GM19025 (cell line): ENCODE measurements at regions not wholly inside any gene's neighbourhood (a gene's known extent, or its start where the extent isn't known, plus 50 kb on each side); places are given as distances from the start of the nearest gene placed in this dataset.
"Not testable (repeated sequence)": the region's sequence is repeated elsewhere in the genome, so short reads cannot be mapped to it uniquely, and the experiment has no call there.

Source experiments
- ATAC-seq: cut with Tn5 transposase; IDR thresholded peaks from one replicate; pipeline ENCODE4 v1.9.1; 2021; ENCODE audit warnings: mild to moderate bottlenecking, low read depth, moderate library complexity; ENCODE audit not compliant: unreplicated experiment

DNA sequence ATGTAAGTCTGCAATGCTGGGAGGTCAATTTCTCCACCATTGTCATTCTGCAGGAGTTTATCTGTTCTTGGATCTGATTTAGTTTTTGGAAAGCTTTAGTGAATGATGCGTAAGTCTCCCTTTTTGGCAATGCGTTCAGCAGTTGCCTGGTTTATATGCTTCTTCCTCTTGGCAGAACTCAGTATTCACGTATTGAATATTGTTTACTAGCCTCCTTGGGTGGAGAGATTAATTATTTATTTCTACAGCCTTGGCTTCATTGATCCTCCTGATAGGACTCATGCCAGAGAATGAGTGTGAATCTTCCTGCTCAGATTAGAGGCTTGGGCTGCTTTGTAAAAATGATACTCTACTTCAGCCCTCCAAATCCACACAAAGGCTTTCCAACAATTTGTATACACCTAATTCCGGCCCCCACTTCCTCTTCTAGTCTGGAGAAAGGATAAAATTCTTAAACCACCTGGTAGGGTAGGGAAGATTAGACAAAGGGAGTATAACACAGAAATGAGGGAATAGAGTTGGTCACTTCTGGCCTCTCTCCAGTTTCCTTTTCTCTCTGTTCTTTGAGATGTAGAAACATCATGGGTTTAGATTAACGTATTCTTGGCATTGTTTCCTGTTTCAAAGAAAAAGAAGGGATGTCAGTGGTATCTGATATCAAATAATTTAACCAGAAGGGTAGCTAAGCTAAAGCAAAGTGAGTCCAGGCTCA lies 929.8 kb downstream of the KCNJ2 start:
- no peak for ATAC-seq

DNA sequence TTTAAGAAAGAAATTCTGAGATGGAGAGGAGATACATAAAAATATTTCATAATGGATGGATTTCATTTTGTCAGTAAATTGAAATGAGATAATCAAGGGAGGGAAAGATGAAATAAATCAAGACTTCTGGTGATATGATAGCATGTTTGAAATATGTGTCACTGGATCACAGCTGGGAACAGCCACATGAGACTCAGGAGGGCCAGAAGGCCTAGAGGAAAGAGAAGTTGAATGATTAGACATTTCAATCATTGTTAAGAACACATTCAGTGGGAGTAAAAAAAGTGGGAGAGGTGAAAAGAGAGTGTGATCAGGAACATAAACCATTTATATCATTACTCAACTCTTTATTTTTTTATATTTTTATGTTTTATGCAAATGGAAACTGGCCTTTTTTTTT lies 933.4 kb downstream of the KCNJ2 start:
- no peak for ATAC-seq

DNA sequence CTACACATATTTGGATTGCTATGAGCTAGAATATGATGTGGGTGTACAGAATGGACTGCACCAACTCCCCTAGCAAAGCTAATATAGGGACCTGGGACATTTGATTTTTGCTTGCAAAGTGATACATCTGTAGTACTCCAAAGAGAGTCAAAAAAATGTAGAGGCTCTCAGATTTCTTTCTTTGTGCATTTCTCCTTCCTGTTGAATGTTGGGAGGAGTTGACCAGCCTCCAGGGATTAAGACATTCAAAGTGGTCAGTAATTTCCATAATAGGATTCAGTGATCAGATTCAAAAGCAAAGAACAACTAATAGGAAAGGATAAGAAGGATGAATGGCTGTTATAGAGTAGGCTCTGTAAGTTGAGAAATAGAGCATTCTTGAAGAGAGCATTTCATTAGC lies 934.9 kb downstream of the KCNJ2 start:
- no peak for ATAC-seq

DNA sequence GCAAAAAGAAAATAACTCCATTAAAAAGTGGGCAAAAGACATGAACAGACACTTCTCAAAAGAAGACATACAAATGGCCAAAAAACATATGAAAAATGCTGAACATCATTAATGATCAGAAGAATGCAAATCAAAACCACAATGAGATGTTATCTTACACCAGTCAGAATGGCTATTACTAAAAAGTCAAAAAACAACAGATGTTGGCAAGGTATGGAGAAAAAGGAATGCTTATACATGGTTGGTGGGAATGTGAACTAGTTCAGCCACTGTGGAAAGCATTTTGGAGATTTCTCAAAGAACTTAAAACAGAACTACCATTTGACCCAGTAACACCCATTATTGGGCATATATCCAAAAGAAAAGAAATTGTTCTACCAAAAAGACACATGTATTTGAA lies 936.7 kb downstream of the KCNJ2 start:
- not testable (repeated sequence) for ATAC-seq

DNA sequence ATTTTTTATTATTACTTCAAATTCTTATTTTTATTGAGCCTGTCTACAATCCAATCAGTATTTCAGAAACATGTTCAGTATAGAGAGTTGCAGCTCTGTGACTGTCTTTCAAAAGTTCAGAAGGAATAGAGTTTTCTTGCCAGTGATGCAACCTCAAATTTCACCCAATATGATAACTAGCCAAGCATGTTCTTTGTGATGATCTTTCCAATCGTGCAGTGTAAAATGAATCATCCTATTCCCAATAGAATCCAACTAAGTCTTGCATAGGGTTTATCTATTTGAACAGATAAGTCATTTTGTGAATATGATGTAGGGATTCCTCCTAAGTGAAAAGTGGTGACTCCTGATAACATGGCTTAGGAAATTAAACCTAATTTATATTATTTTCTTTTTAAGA lies 937.8 kb downstream of the KCNJ2 start:
- no peak for ATAC-seq

DNA sequence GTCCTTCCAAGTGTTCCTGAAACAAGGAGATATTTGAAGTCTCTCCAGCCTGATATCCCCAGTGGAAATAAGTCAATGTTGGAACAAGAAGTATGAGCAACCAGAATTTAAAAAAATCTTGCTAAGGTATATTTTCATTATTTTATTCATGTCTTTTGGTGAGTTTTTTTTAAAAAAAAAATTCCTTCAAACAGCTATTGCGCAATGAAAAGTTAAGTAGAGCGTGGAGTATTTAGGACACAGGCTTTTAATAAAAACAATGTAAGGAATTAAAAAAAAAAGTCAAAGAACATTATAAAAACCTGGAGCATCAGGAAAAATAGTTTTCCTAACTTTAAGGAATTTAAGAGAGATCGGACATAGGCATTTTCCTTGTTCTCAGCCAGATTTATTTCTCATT lies 940.4 kb downstream of the KCNJ2 start:
- no peak for ATAC-seq

DNA sequence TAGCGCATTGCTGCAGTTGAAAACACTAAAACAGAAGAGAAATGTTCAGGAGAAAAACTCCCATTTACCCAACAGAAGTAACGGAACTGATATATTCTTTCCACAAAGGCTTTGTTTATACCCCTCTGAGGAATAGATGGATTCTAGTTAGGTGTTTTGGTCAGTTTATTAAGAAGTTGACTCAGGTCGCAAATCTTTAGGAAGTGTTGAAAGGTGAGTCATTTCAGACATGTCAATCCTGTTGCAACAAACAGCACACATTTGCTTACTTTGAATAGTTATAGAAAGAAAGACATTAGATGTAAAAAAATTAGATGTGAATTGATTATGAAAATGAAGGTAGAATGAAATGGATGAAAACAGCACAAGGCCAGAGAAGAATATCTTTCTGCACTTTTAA lies 941.0 kb downstream of the KCNJ2 start:
- no peak for ATAC-seq

DNA sequence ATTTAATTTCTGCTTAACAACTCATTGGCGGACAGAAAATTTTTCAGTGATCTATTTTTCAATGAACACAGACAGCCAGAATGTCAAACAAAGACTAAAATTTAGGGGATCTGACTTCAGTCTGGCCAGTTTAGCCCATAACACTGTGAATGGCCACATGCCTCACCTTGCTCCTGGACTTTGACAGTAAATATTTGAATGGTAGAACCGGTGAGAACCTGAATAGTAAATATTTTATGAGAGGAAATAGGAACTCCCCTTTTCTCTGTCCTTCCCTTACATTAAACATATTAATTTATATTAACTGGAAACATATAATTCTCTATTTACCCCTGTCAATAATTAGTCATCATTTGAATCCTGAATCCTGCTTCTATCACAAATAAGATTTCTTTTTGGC lies 942.1 kb downstream of the KCNJ2 start:
- no peak for ATAC-seq

DNA sequence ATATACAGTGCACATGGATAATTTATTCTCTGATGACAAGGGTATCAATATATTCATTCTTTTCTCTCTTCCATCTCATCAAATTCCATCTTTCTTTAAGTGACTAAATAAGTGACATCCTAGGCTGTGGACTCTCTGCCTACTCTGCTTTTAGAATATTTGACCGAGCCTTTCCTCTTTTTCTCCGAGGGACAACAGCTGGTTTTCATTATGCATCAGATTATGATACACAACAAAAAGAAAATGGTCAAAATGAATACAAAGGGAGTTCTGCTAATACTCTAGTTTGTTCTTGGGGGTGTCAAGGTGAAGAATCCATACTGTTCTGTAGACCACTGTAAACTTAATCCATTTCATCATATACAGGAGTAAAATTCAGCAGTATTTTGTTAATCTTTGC lies 942.6 kb downstream of the KCNJ2 start:
- no peak for ATAC-seq

DNA sequence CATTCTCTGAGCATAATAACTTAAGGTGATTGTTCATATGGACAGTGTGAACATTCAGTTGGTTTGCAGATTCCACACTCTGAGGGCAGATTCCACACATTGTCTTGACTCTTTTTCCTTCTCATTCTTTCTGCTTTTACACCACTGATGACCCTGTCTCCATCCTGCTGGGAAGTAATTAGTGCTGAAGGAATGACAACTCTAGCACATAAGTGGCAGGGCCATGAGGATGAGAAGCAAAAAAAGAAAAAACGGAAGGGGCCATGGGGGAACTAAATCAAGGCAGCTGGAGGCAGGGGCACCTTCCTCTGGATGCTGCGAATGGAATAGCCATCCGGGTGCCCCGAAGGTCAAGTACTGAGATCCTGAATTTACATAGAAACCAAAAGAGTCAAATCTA lies 944.0 kb downstream of the KCNJ2 start:
- ATAC-seq = no peak

DNA sequence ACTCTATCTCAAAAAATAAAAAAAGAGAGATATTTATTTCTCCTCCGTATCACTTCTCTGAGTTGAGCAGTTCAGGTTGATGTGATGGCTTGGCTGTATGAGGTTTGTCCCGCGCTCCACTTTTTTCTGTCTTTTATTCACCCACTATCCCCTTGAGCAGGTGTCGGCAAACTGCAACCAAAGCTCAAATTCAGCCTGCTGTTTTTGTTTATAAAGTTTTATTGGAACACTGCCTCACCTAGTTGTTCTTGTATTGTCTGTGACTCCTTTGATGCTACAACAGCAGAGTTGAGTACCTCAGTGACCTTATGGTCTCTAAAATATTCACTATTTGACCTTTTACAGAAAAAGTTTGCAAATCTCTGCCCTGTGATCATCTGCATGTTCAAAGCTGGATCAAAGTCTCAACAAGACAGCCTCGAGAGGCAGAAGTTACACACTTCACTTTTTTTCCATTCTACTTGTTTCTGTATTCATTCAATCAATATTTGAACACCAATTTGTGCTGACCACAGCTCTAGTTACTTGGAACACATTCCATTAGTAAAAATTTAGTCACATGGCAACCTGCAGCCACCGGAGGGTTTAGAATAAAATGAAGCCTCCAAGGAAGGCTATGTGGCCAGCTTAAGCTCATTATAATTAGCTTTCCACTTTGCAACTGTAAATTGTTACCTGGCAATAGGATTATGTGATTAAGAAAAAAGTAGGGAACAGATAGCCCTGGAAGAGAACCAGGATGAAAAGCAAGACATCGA lies 945.8 kb downstream of the KCNJ2 start:
- no peak for ATAC-seq

DNA sequence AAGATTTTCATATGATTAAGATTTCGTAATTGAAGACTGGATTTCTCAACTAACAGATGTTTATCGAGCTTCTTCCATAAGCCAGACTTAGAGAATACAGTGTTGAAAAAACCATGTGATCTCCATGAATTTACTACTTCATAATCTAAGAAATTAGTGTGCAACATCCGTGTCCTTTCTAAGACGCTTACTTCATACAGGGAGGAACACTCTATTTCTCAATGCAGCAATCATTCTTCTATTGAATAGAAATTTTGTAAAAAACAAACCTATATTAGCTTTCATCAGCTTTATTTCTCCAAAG lies 946.3 kb downstream of the KCNJ2 start:
- ATAC-seq = no peak

DNA sequence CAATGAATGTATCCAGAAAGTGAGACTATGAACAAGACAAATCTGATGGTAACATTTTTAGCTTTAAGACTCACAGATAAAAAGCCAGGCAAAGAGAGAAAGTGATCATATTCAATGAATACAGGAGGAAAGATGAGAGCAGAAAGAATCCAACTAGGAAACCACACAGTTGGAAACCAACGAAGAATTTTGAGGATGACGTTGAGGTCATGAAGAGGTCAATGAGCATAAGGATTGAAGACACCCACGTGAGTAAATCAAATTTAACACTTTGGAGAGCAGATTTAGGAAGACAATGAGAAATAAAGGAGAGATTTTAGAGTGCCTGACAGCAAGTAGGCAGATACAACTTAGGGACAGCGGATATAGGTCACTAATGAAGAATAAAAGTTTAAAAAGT lies 948.1 kb downstream of the KCNJ2 start:
- ATAC-seq = no peak

DNA sequence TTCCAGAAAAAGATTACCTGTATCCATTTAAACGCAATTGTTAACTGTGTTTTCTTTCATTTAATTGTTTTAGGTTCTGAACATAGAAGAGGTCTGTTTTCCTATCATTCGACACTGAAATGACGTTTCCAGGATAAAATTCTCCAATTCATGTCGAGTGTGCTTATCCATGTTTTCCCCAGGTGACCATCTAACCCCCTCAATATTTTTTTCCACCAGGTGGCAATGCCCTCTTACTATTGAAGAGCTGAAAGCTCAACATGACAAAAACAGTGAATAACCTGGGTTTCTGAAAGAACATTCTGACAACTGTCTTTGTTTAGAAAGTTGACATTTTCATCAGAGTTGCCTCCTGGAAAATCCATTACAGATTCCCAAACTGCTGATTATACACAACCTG lies 948.7 kb downstream of the KCNJ2 start:
- no peak for ATAC-seq

DNA sequence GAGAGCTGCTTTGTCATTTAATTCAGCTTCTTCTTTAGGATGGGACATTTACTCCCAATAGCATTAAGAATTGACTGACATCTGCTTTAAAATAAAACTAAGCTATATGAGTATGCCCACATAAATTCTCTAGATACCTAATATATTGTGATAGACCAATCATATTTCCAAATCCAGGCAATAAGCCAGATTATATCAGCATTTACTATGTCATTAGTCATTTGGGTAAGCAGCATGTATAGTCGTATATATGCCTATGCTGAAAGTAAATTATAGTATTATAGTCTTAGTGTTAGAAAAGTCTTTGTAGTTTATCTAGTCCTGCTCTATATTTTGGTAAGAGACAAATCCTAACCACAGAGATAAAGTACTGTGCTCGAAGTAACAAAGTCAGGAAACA lies 958.1 kb downstream of the KCNJ2 start:
- no peak for ATAC-seq

DNA sequence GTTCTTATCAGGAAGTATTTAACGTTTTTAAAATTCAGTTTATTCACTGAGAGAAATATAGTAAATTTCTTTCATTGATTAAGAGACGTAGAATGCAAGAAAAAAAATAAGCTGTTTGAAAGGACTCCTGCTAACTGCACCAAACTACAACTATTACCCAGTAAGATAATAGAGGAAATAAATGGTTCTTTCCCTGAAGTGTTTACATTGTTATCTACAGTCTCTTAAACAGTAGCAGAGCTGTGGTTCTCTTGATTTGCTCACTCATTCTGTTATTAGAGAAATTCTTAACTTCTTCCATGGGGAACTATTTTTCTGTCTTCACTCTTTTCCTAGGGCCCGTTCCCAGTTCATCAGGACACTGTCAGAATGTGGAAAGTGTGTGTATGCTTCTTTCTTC lies 973.0 kb downstream of the KCNJ2 start:
- ATAC-seq = no peak

DNA sequence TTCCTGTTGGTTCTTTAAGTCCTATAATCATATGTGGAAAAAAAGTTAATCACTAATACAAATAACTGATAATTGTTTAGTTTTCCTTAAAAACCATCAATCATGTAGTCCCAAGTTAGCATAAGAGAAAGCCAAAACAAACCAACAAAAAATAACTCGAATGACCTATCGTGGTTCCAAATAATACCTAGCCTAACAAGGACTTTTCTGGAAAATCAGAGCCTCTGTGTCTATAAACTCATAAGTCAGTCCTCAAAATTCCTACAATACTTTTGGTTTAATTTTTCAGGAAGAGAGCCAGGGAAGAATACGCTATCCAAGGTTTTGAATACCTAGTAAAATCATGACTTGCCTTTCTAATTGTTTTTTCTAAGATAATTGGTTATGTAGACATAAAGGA lies 975.3 kb upstream of the SOX9 start:
- ATAC-seq = no peak

DNA sequence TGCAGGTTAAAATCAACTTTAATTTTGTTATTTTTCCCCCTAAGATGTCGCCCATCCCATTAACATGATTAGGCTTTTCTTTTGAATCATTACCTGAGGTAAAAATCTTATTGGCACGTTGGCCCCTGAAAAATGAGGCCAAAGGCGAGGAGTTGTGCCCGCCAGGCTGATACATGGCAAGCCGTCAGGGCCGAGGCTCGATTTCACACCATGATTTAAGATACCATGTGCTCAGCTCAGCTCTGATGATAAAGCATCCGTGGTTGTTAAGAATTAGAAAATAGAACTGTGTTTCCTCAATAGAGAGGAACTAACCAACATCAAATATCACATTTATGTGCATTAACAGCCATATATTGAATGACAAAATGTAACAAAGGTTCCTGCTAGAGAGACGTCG lies 972.9 kb upstream of the SOX9 start:
- ATAC-seq = no peak

DNA sequence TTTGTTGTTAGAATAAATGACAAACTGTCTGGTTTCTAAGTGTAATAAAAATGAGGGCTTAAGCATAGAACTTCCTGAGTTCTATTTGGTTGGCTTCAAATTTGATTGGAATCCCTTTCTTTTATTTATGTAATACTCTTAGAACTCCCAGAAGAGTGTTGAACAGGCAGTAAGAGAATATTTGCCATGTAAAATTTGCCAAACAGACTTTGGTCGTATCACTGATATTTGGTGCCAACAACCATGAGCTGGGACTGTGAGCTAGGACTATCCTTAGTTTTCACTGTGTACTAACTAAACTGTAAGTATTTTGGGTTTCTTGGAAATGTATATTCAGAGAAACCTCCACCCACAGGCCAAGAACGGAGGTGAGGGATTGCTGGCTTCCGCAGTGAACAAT lies 971.2 kb upstream of the SOX9 start:
- ATAC-seq = no peak

DNA sequence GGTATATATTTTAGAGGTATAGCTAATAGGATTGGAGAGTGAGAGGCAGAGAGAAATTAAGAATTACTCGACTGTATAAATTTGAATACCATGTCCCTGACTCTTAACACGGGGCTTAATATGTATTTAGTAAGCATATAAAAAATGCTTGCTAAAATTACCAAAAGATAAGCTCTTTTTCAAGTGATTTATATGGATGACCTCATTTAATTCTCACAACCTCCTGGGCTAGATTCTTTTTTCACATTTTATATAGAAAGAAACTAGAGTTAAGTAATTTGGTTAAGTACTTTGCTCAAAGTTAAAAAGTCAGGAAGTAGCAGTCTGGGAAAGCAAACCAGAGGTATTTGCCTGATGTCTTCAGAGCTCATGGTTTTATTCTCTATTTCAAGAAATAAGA lies 963.5 kb upstream of the SOX9 start:
- no peak for ATAC-seq

DNA sequence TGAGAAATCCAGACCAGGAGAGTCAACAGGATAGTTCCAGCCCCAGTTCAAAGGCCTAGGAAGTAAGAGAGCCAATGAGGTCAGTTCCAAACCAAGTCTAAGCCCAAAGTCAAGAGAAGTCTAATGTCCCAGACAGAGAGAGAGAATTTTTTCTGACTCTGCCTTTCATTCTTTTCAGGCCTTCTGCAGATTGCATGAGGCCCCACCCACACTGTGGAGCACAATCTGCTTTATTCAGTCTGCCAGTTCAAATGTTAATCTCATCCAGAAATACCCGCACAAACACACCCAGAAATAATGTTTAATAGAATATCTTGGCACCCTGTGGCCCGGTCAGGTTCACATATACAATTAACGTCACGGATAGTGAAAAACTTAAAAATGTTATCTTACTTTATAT lies 962.4 kb upstream of the SOX9 start:
- ATAC-seq = no peak

DNA sequence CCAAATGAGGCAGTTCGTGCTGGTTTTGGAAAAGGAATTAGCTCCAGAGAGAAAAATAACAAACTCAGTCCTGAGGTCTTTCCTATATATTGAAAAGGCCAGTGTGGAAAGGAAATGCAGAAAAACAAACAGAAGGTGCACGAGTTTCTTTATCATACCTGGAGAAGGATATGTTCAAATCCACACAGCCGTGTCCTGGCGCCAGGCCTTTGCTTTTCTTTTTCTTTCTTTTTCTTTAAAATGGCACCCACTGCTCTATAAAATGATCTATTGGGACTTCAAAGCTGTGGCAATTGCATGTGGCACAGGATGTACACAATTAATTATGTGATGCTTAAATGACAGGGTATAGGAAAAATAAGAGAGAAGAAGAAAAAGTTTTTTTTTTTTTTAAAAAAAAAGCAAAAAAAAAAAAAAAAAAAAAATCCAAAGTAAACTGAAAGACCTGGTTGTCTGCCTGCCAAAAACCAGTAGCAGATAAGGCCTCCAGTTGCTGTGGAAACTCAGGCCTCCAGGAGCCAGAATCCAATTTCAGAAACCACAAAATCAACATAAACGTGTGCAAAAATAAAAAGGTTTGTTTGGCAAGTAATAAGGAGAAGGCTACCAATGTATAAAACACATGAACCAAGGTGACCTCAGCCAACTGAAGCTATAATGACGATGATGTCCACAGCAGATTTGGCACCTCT lies 957.6 kb upstream of the SOX9 start:
- ATAC-seq = no peak
